ENCODE measurements at regions not wholly inside any gene's neighbourhood (a gene's known extent, or its start where the extent isn't known, plus 50 kb on each side); places are given as distances from the start of the nearest gene placed in this dataset.

DNA sequence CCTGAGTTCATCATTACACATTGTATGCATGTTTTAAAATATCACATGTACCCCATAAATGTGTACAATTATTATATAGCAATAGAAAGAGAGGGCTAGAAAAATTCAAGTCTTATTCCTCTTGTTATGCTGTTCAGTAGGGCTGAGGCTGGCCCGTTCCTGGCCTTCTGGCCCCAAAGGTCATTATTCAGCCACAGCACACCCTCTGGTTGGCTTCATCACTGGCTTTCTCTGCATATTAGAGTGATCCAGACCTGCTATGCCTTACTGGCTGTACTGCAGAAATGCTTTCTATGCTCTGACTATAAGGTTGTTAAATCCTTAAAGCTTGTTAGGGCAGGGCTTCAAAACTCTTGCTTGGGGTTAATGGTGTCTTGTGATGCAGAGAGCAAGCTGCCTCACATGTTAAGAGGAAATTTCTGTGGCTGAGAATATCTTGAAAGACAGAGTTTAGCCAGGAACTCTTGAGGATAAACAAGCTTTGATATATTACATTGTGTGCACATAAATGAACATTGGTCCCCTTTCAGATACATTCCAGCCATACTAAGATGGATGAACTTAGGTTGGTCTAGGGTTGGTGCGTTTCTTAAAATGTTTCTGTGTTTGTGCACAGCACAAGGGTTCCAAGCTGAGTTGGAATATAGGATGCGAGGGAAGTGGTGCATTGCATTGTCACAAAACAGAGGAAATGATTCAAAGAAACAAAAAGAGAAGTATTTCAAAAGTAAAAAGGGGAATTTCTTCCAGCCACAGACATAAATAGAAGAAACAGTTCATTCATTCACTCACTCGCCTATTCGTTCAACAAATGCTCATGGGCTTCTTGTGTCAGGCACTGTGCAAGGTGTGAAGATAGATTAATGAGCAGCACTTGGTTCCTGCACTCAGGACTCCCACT is 61.6 kb upstream of the WDR11 start:
- dilution Hi-C loops (cut with MboI; ENCODE audit: extremely low pct_ligation_motif_present, low sequenced_read_pairs), result no loop called here
- Histone ChIP-seq H3K36me3 (ENCODE audit: control insufficient read depth in 2 of 2, extremely low read depth in 1 of 2, insufficient read depth in 2 of 2, low read length in 2 of 2) (no peaks in the 10 kb centered on the region), H3K4me3 (ENCODE audit: control insufficient read depth in 2 of 3, extremely low read depth in 1 of 3, insufficient read depth in 2 of 3, low read depth in 1 of 3, low read length in 3 of 3) (no peak overlapping the region), H3K27ac (ENCODE audit: control insufficient read depth, insufficient read depth, low read length) (no peak overlapping the region), H3K27me3 (ENCODE audit: control insufficient read depth, extremely low read depth, insufficient read depth, low read length) (no peaks in the 10 kb centered on the region), H3K4me2 (ENCODE audit: control insufficient read depth, extremely low read depth, insufficient read depth, low read depth, low read length) (no peak overlapping the region), H3K9ac (ENCODE audit: control insufficient read depth, extremely low read depth, insufficient read depth, low read length) (no peak overlapping the region), H2AFZ (ENCODE audit: control insufficient read depth, low read length) (no peak overlapping the region), H3K79me2 (ENCODE audit: control insufficient read depth, insufficient read depth, low read length) (no peaks in the 10 kb centered on the region), H3K9me1 (ENCODE audit: control insufficient read depth, extremely low read depth, insufficient read depth, low read length) (no peaks in the 10 kb centered on the region), H3K9me3 (ENCODE audit: control insufficient read depth, low read depth, low read length) (no peaks in the 10 kb centered on the region), H3K4me1 (ENCODE audit: control insufficient read depth, extremely low read depth, insufficient read depth, low read length) (no peaks in the 10 kb centered on the region), H4K20me1 (ENCODE audit: control insufficient read depth, extremely low read depth, insufficient read depth, low read length) (no peaks in the 10 kb centered on the region)
- no peak for TF ChIP-seq EZH2 (IDR thresholded peaks at IDR 0.05; ENCODE audit: low read length)
- TF ChIP-seq CTCF (optimal IDR thresholded peaks at IDR 0.05 in 1 of 3, IDR thresholded peaks at IDR 0.05 in 1 of 3, conservative IDR thresholded peaks at IDR 0.05 in 1 of 3; ENCODE audit: extremely low read depth in 1 of 3, insufficient read depth in 2 of 3, low read length in 3 of 3), result no peak
- FAIRE-seq (no peak), DNase-seq (ENCODE audit: low read depth, low spot score) (no peak)

- Histone ChIP-seq H4K20me1 (ENCODE audit: control insufficient read depth, extremely low read depth, insufficient read depth, low read length) (no peaks in the 10 kb centered on the region), H3K79me2 (ENCODE audit: control insufficient read depth, insufficient read depth, low read length) (no peaks in the 10 kb centered on the region), H3K9me1 (ENCODE audit: control insufficient read depth, extremely low read depth, insufficient read depth, low read length) (no peaks in the 10 kb centered on the region), H3K9me3 (ENCODE audit: control insufficient read depth, low read depth, low read length) (no peaks in the 10 kb centered on the region), H3K36me3 (ENCODE audit: control insufficient read depth in 2 of 2, extremely low read depth in 1 of 2, insufficient read depth in 2 of 2, low read length in 2 of 2) (no peaks in the 10 kb centered on the region), H3K4me1 (ENCODE audit: control insufficient read depth, extremely low read depth, insufficient read depth, low read length) (no peaks in the 10 kb centered on the region), H2AFZ (ENCODE audit: control insufficient read depth, low read length) (no peak overlapping the region), H3K9ac (ENCODE audit: control insufficient read depth, extremely low read depth, insufficient read depth, low read length) (no peak overlapping the region), H3K27me3 (ENCODE audit: control insufficient read depth, extremely low read depth, insufficient read depth, low read length) (no peaks in the 10 kb centered on the region), H3K4me3 (ENCODE audit: control insufficient read depth in 2 of 3, extremely low read depth in 1 of 3, insufficient read depth in 2 of 3, low read depth in 1 of 3, low read length in 3 of 3) (no peak overlapping the region), H3K27ac (ENCODE audit: control insufficient read depth, insufficient read depth, low read length) (no peak overlapping the region), H3K4me2 (ENCODE audit: control insufficient read depth, extremely low read depth, insufficient read depth, low read depth, low read length) (no peak overlapping the region)
- TF ChIP-seq CTCF (optimal IDR thresholded peaks at IDR 0.05 in 1 of 3, IDR thresholded peaks at IDR 0.05 in 1 of 3, conservative IDR thresholded peaks at IDR 0.05 in 1 of 3; ENCODE audit: extremely low read depth in 1 of 3, insufficient read depth in 2 of 3, low read length in 3 of 3) (no peak), EZH2 (IDR thresholded peaks at IDR 0.05; ENCODE audit: low read length) (no peak)
- dilution Hi-C loops (cut with MboI; ENCODE audit: extremely low pct_ligation_motif_present, low sequenced_read_pairs), result no loop called here
- FAIRE-seq, result no peak
- no peak for DNase-seq (ENCODE audit: low read depth, low spot score)
Observed at GRCh38 chr10:120791316-120791715, 59.8 kb upstream of the WDR11 start.
